Keratinocyte (primary cell): ENCODE measurements at regions not wholly inside any gene's neighbourhood (a gene's known extent, or its start where the extent isn't known, plus 50 kb on each side); places are given as distances from the start of the nearest gene placed in this dataset.

Experiments
- DNase-seq: peaks from one replicate; pipeline ENCODE4 v3.0.0-alpha.2; 2011; ENCODE audit warnings: low read depth, missing footprints, low spot score
- FAIRE-seq: peaks from 2 replicates; lab custom pipeline; 2011; peaks lifted over from hg19 to GRCh38; lab: Jason Lieb, UNC
- H2AFZ ChIP-seq: 2 replicates; pipeline ENCODE4 v1.6.0; 2012; ENCODE audit warnings: low read length, control low read depth, inconsistent platforms; ENCODE audit not compliant: control insufficient read depth
- H3K27ac ChIP-seq: 2 replicates; pipeline ENCODE4 v1.5.1; 2011; ENCODE audit warnings: low read length; ENCODE audit not compliant: control insufficient read depth, insufficient read depth
- H3K27me3 ChIP-seq: 3 replicates; pipeline ENCODE4 v1.6.0; 2011; ENCODE audit warnings: low read length; ENCODE audit not compliant: control insufficient read depth, insufficient read depth; ENCODE audit errors: extremely low read depth
- H3K36me3 ChIP-seq, 2 experiments: 2 replicates in 1 of 2; 3 replicates in 1 of 2; pipeline ENCODE4 v1.5.1; 2011; ENCODE audit warnings: low read length in 2 of 2, mild to moderate bottlenecking in 1 of 2; ENCODE audit not compliant: control insufficient read depth in 2 of 2, insufficient read depth in 2 of 2; ENCODE audit errors: extremely low read depth in 1 of 2
- H3K4me1 ChIP-seq: 3 replicates; pipeline ENCODE4 v1.5.1; 2011; ENCODE audit warnings: low read length; ENCODE audit not compliant: control insufficient read depth, insufficient read depth; ENCODE audit errors: extremely low read depth
- H3K4me2 ChIP-seq: 3 replicates; pipeline ENCODE4 v1.6.0; 2011; ENCODE audit warnings: low read depth, low read length; ENCODE audit not compliant: control insufficient read depth, insufficient read depth; ENCODE audit errors: extremely low read depth
- H3K4me3 ChIP-seq, 3 experiments: fragments of 200-600 bp in 1 of 3; sonication (generic) in 1 of 3; 2 replicates in 2 of 3; 3 replicates in 1 of 3; pipeline ENCODE4 v1.5.1; 2011 to 2016; ENCODE audit warnings: low read length in 3 of 3, mild to moderate bottlenecking in 3 of 3, control low read depth in 2 of 3, inconsistent platforms in 1 of 3, low read depth in 1 of 3, mixed read lengths in 1 of 3, mixed run types in 1 of 3, moderate library complexity in 1 of 3; ENCODE audit not compliant: control insufficient read depth in 2 of 3, insufficient read depth in 2 of 3; ENCODE audit errors: extremely low read depth in 1 of 3
- H3K79me2 ChIP-seq: 2 replicates; pipeline ENCODE4 v1.6.0; 2012; ENCODE audit warnings: low read length; ENCODE audit not compliant: control insufficient read depth, insufficient read depth
- H3K9ac ChIP-seq: 3 replicates; pipeline ENCODE4 v1.6.0; 2011; ENCODE audit warnings: low read length; ENCODE audit not compliant: control insufficient read depth, insufficient read depth; ENCODE audit errors: extremely low read depth
- H3K9me1 ChIP-seq: 3 replicates; pipeline ENCODE4 v1.6.0; 2011; ENCODE audit warnings: low read length; ENCODE audit not compliant: control insufficient read depth, insufficient read depth; ENCODE audit errors: extremely low read depth
- H3K9me3 ChIP-seq: 2 replicates; pipeline ENCODE4 v1.5.1; 2012; ENCODE audit warnings: low read depth, low read length; ENCODE audit not compliant: control insufficient read depth
- H4K20me1 ChIP-seq: 3 replicates; pipeline ENCODE4 v1.6.0; 2011; ENCODE audit warnings: low read length; ENCODE audit not compliant: control insufficient read depth, insufficient read depth; ENCODE audit errors: extremely low read depth
- EZH2 ChIP-seq: IDR thresholded peaks from one replicate; pipeline ENCODE4 v1.6.1; 2012; ENCODE audit warnings: inconsistent platforms, mild to moderate bottlenecking, low read length, moderate library complexity
- dilution Hi-C: fragments of 300-500 bp; cut with MboI; formaldehyde crosslinking; loops from one replicate; pipeline ENCODE4 v1.7.0; 2020; ENCODE audit warnings: low sequenced_read_pairs; ENCODE audit not compliant: extremely low pct_ligation_motif_present
- TF ChIP-seq, protein P1 (sequence below), 3 experiments: IDR thresholded peaks in 1 of 3; conservative IDR thresholded peaks in 1 of 3; optimal IDR thresholded peaks in 1 of 3; 2 replicates in 2 of 3; 3 replicates in 1 of 3; pipeline versions ENCODE3 to v1.5.1; 2011; ENCODE audit warnings: low read length in 3 of 3, mild to moderate bottlenecking in 3 of 3, moderate library complexity in 2 of 3, control low read depth in 1 of 3, inconsistent platforms in 1 of 3; ENCODE audit not compliant: insufficient read depth in 2 of 3; ENCODE audit errors: extremely low read depth in 1 of 3

DNA sequence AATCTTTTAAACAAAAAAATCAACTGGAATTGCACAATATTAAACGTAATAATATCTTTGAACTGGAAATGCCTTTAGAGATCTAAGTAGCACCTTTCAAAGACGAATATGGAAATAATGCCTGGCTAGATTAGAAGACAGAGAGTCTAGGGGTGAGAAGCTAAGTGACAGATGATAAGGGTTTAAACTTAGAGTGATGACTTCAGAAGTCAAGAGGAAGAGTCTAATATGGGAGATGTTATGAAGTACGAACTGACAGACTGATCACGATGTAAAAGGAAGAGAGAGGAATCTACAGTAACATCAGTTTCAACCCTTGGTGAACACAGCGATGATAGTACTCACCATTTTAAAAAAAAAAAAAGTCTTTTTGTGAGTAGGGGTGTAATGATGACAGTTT lies 57.9 kb downstream of the HINT1 start:
- Histone ChIP-seq H3K4me1 (no peaks in the 10 kb centered on the region), H3K9ac (no peak overlapping the region), H3K4me2 (no peak overlapping the region), H3K9me3 (no peaks in the 10 kb centered on the region), H3K4me3 (no peak overlapping the region), H3K27ac (no peak overlapping the region), H3K27me3 (no peaks in the 10 kb centered on the region), H3K36me3 (no peaks in the 10 kb centered on the region), H4K20me1 (no peaks in the 10 kb centered on the region), H3K9me1 (no peaks in the 10 kb centered on the region), H3K79me2 (no peaks in the 10 kb centered on the region), H2AFZ (no peak overlapping the region)
- no peak for TF ChIP-seq EZH2
- TF ChIP-seq, protein P1, sequence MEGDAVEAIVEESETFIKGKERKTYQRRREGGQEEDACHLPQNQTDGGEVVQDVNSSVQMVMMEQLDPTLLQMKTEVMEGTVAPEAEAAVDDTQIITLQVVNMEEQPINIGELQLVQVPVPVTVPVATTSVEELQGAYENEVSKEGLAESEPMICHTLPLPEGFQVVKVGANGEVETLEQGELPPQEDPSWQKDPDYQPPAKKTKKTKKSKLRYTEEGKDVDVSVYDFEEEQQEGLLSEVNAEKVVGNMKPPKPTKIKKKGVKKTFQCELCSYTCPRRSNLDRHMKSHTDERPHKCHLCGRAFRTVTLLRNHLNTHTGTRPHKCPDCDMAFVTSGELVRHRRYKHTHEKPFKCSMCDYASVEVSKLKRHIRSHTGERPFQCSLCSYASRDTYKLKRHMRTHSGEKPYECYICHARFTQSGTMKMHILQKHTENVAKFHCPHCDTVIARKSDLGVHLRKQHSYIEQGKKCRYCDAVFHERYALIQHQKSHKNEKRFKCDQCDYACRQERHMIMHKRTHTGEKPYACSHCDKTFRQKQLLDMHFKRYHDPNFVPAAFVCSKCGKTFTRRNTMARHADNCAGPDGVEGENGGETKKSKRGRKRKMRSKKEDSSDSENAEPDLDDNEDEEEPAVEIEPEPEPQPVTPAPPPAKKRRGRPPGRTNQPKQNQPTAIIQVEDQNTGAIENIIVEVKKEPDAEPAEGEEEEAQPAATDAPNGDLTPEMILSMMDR (optimal IDR thresholded peaks at IDR 0.05 in 1 of 3, IDR thresholded peaks at IDR 0.05 in 1 of 3, conservative IDR thresholded peaks at IDR 0.05 in 1 of 3; ENCODE audit: extremely low read depth in 1 of 3, insufficient read depth in 2 of 3, low read length in 3 of 3), result no peak
- dilution Hi-C loops, result no loop called here
- FAIRE-seq, result no peak
- DNase-seq, result no peak

DNA sequence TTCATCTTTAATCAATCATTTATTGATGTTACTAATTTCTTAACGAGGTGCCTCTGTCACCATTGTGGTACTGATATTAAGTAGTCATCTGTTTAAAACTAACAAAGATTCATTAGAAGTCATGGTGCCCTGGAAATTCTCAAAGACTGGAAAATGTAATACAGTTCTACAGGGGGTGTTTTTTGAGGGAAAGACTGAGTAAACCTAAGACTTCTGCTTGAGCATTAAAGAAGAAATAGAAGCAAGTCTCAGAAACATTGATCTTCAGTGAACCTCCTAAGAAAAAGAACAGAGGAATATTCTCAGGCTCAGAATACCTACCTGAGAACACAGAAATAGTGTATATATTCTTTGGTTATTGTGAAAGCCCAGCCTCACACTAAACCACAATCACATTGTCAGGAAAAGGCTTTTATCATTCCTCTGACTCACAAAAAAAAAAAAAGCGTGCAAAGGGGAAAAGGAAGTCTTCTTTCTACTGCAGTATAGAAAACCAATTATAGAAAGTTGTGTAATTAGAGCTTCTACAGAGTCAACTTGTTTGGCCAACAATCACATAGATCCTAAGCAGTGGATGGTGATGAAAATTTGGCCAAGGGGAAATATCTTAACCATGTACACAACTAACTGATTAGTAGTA lies 60.8 kb downstream of the HINT1 start:
- Histone ChIP-seq H3K27me3 (no peaks in the 10 kb centered on the region), H3K4me3 (no peak overlapping the region), H3K9me1 (no peaks in the 10 kb centered on the region), H3K9ac (no peak overlapping the region), H3K4me2 (no peak overlapping the region), H2AFZ (no peak overlapping the region), H3K36me3 (no peaks in the 10 kb centered on the region), H3K79me2 (no peaks in the 10 kb centered on the region), H4K20me1 (no peaks in the 10 kb centered on the region), H3K27ac (no peak overlapping the region), H3K4me1 (no peaks in the 10 kb centered on the region), H3K9me3 (no peaks in the 10 kb centered on the region)
- no peak for DNase-seq
- FAIRE-seq, result no peak
- dilution Hi-C loops, result no loop called here
- no peak for TF ChIP-seq EZH2
- TF ChIP-seq, protein P1 (optimal IDR thresholded peaks at IDR 0.05 in 1 of 3, IDR thresholded peaks at IDR 0.05 in 1 of 3, conservative IDR thresholded peaks at IDR 0.05 in 1 of 3; ENCODE audit: extremely low read depth in 1 of 3, insufficient read depth in 2 of 3, low read length in 3 of 3), result no peak
